Adrenal gland (tissue), 9 donors: ENCODE measurements at regions not wholly inside any gene's neighbourhood (a gene's known extent, or its start where the extent isn't known, plus 50 kb on each side); places are given as distances from the start of the nearest gene placed in this dataset.

Experiments
- DNase-seq, 7 donors: peaks; one replicate each; pipeline ENCODE4 v3.0.0-alpha.2; 2019 to 2020
- H3K27ac ChIP-seq, 5 donors: fragments of 200-600 bp; sonication (generic) in 4 of 5; 1 replicate in 3 of 5; 2 replicates in 2 of 5; pipeline versions ENCODE4 v1.5.1 to v1.8.0; 2016 to 2020; ENCODE audit warnings: mild to moderate bottlenecking in 1 of 5
- H3K27me3 ChIP-seq: fragments of 200-600 bp; 2 replicates; pipeline ENCODE4 v1.8.0; 2021
- H3K36me3 ChIP-seq, 2 donors: fragments of 200-600 bp; replicated peaks in 1 of 2; 1 replicate in 1 of 2; 2 replicates in 1 of 2; pipeline versions ENCODE4 v1.5.1 to v1.8.0; 2018 to 2022
- H3K4me1 ChIP-seq, 2 donors: fragments of 200-600 bp; replicated peaks in 1 of 2; 1 replicate in 1 of 2; 2 replicates in 1 of 2; pipeline versions ENCODE4 v1.5.1 to v1.8.0; 2018 to 2021
- H3K4me3 ChIP-seq, 4 donors: fragments of 200-600 bp; sonication (generic) in 3 of 4; one replicate each; pipeline ENCODE4 v1.5.1; 2016 to 2018
- H3K9me3 ChIP-seq, 3 donors: fragments of 200-600 bp; sonication (generic) in 1 of 3; replicated peaks in 1 of 3; 1 replicate in 2 of 3; 2 replicates in 1 of 3; pipeline versions ENCODE4 v1.5.1 to v1.8.0; 2016 to 2021
- POLR2A ChIP-seq, 2 donors: fragments of 450-650 bp; IDR thresholded peaks; one replicate each; pipeline ENCODE4 v1.6.1; 2017; ENCODE audit warnings: antibody characterized with exemption in 2 of 2, mild to moderate bottlenecking in 2 of 2, moderate library complexity in 1 of 2
- WGBS, 4 donors: extraction: QIAGEN DNeasy Blood & Tissue Kit in 2 of 4; methylation state at CpG; one replicate each; pipeline versions ENCODE4 v1.1.5 to v1.1.7; 2013 to 2017; 5-methylcytosine and 5-hydroxymethylcytosine counted together
- intact Hi-C, 2 donors: fragments of 100-400 bp; cut with DNase I; formaldehyde crosslinking; loops; one replicate each; pipeline versions ENCODE4 v1.14.1 to v1.15.0; 2022 to 2023
- TF ChIP-seq, protein P1 (sequence below), 6 experiments: fragments of 450-650 bp in 4 of 6; fragments of 200-600 bp in 2 of 6; sonication (generic) in 1 of 6; IDR thresholded peaks; 1 replicate in 5 of 6; 2 replicates in 1 of 6; pipeline versions ENCODE4 v1.5.1 to v1.8.0; 2016 to 2021; ENCODE audit warnings: antibody characterized with exemption in 6 of 6, mild to moderate bottlenecking in 2 of 6, moderate library complexity in 1 of 6
- donor health status: healthy with polysubstance abuse.
- donor health status: Bipolar disorder and iron deficiency.
- donor health status: DM: yes; HTN: yes; CAD: no.
- donor health status: DM: no; HTN: no; CAD: no.
- donor health status: DM: no; HTN: no; CAD: no.

DNA sequence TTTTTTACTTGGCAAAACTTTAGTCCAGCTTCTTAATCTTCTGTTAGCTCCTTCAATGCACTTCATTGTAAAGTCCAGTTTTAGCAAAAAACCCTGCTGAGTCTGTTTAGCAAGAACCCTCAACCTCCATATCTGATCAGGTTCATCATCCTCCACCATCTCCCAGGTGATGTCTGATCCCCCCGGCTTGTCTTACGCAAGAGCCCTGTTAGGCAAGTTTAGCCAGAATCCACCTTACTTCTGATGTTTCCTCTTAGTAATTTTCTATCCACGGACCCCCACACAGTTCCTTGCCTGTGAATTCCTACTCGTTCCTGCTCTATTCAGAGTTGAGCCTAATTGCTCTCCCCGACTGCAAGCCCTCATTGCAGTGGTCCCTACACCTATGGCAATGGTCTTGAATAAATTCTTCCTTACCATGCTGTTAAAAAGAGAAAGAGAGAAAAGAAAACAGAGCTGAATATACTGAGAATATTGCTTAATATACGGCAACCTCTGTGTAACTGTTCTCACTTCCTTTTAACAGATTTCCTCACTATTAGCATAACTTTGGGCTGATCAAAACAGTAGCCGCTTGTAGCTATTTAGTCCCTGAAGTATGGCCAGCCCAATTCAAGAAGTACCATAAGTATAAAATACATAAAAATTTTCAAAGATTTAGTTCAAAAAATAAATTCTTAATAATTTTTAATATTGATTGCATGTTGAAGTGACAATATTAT lies 78.7 kb upstream of the MME start:
- TF ChIP-seq POLR2A (IDR thresholded peaks at IDR 0.05) = no peak
- TF ChIP-seq, protein P1, sequence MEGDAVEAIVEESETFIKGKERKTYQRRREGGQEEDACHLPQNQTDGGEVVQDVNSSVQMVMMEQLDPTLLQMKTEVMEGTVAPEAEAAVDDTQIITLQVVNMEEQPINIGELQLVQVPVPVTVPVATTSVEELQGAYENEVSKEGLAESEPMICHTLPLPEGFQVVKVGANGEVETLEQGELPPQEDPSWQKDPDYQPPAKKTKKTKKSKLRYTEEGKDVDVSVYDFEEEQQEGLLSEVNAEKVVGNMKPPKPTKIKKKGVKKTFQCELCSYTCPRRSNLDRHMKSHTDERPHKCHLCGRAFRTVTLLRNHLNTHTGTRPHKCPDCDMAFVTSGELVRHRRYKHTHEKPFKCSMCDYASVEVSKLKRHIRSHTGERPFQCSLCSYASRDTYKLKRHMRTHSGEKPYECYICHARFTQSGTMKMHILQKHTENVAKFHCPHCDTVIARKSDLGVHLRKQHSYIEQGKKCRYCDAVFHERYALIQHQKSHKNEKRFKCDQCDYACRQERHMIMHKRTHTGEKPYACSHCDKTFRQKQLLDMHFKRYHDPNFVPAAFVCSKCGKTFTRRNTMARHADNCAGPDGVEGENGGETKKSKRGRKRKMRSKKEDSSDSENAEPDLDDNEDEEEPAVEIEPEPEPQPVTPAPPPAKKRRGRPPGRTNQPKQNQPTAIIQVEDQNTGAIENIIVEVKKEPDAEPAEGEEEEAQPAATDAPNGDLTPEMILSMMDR (IDR thresholded peaks at IDR 0.05) = no peak
- no peak for DNase-seq
- Histone ChIP-seq H3K4me1 (no peaks in the 10 kb centered on the region), H3K4me3 (no peak overlapping the region), H3K27ac (no peak overlapping the region), H3K27me3 (no peaks in the 10 kb centered on the region), H3K9me3 (no peaks in the 10 kb centered on the region), H3K36me3 (no peaks in the 10 kb centered on the region)
- 61 to 75% (median 64%) methylated on average over 7 of the region's 7 CpGs for WGBS, 4 donors
- intact Hi-C loops = no loop called here

DNA sequence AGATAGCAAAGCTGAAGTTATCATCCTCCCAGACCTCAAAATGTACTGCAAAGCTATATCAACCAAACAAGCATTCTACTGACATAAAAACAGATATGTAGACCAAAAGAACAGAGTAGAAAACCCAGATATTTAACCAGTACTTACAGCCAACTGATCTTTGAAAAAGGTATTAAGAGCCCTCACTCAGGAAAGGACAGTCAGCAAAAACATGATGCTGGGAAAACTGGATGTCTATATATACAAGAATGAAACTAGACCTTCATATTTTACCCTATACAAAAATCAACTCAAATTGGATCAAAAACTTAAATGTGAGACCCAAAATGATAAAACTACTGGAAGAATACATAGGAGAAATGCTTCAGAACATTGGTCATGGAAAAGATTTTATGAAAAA lies 87.5 kb upstream of the MME start:
- Histone ChIP-seq H3K36me3 (no peaks in the 10 kb centered on the region), H3K9me3 (no peaks in the 10 kb centered on the region), H3K4me3 (no peak overlapping the region), H3K27me3 (no peaks in the 10 kb centered on the region), H3K4me1 (no peaks in the 10 kb centered on the region), H3K27ac (no peak overlapping the region)
- TF ChIP-seq, protein P1 (IDR thresholded peaks at IDR 0.05) = no peak
- no peak for TF ChIP-seq POLR2A (IDR thresholded peaks at IDR 0.05)
- intact Hi-C loops = no loop called here
- no peak for DNase-seq

DNA sequence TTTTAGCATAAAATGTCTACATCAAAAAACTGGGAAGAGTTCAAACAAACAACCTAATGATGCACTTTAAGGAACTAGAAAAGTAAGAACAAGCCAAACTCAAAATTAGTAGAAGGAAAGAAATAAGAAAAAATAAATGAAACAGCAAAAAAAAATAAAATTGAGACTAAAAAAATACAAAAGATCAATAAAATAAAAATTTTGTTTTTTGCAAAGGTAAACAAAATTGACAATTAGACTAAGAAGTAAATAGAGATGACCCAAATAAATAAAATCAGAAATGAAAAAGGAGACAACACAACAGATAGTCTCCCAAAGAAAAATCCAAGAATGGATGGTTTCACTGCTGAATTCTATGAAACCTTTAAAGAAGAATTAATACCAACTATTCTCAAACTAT lies 89.6 kb upstream of the MME start:
- Histone ChIP-seq H3K27me3 (no peaks in the 10 kb centered on the region), H3K4me1 (no peaks in the 10 kb centered on the region), H3K4me3 (no peak overlapping the region), H3K36me3 (no peaks in the 10 kb centered on the region), H3K9me3 (no peaks in the 10 kb centered on the region), H3K27ac (no peak overlapping the region)
- intact Hi-C loops = no loop called here
- TF ChIP-seq, protein P1 (IDR thresholded peaks at IDR 0.05) = no peak
- no peak for TF ChIP-seq POLR2A (IDR thresholded peaks at IDR 0.05)
- DNase-seq = no peak

GRCh38 chr3:154987846-154988245 lies 92.3 kb upstream of the MME start:
- Histone ChIP-seq H3K27ac (no peak overlapping the region), H3K27me3 (no peaks in the 10 kb centered on the region), H3K36me3 (no peaks in the 10 kb centered on the region), H3K9me3 (no peaks in the 10 kb centered on the region), H3K4me1 (no peaks in the 10 kb centered on the region), H3K4me3 (no peak overlapping the region)
- no peak for DNase-seq
- no peak for TF ChIP-seq POLR2A (IDR thresholded peaks at IDR 0.05)
- TF ChIP-seq, protein P1 (IDR thresholded peaks at IDR 0.05) = no peak
- intact Hi-C loops = no loop called here
- 67 to 80% (median 73%) methylated on average over 1 of the region's 1 CpG; no CpG with 5 or more reads in 1 of the 4 donors for WGBS, 4 donors
